Epithelial cell of proximal tubule (primary cell): ENCODE measurements at regions not wholly inside any gene's neighbourhood (a gene's known extent, or its start where the extent isn't known, plus 50 kb on each side); places are given as distances from the start of the nearest gene placed in this dataset.

Source experiments
- DNase-seq: peaks from one replicate; pipeline ENCODE4 v3.0.0-alpha.2; 2011; ENCODE audit warnings: low read depth
- H3K4me3 ChIP-seq: 2 replicates; pipeline ENCODE4 v1.5.1; 2011; ENCODE audit warnings: low read depth, mild to moderate bottlenecking, low read length
- TF ChIP-seq, protein P1 (sequence below): conservative IDR thresholded peaks from 2 replicates; pipeline ENCODE4 v1.5.1; 2012; ENCODE audit warnings: low read depth, mild to moderate bottlenecking, low read length

DNA sequence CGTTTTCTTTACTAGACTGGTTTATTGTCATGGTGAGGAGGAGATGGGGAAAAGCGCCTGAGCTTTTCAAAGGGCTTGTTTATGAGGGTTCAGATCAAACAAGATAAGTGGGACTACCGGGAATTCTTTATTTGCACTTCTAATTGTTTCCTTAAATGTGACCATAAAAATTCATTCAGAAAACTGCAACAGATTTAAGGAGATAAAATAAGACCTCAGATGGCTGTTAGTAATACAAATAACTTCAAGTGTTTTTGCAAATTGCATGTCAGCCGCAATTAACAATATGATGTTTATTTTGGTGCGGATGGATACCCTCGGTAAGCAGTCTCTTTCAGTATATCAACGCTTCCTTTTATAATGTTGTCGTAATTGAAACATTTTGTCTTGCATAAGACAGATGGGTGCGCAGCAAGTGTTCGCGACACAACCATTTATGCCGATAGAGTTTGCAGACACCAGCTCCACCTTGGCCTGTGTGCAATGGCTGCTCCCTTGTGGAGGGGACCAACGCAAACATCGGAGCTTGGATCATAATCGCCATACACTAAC is 151.0 kb downstream of the C4orf33 start:
- TF ChIP-seq, protein P1, sequence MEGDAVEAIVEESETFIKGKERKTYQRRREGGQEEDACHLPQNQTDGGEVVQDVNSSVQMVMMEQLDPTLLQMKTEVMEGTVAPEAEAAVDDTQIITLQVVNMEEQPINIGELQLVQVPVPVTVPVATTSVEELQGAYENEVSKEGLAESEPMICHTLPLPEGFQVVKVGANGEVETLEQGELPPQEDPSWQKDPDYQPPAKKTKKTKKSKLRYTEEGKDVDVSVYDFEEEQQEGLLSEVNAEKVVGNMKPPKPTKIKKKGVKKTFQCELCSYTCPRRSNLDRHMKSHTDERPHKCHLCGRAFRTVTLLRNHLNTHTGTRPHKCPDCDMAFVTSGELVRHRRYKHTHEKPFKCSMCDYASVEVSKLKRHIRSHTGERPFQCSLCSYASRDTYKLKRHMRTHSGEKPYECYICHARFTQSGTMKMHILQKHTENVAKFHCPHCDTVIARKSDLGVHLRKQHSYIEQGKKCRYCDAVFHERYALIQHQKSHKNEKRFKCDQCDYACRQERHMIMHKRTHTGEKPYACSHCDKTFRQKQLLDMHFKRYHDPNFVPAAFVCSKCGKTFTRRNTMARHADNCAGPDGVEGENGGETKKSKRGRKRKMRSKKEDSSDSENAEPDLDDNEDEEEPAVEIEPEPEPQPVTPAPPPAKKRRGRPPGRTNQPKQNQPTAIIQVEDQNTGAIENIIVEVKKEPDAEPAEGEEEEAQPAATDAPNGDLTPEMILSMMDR = no peak
- DNase-seq = no peak
- no peak overlapping the region for H3K4me3 ChIP-seq

- TF ChIP-seq, protein P1 = no peak
- H3K4me3 ChIP-seq = no peak overlapping the region
- DNase-seq = no peak
These were observed 152.7 kb downstream of the C4orf33 start for GRCh38 chr4:129248621-129249020.

DNA sequence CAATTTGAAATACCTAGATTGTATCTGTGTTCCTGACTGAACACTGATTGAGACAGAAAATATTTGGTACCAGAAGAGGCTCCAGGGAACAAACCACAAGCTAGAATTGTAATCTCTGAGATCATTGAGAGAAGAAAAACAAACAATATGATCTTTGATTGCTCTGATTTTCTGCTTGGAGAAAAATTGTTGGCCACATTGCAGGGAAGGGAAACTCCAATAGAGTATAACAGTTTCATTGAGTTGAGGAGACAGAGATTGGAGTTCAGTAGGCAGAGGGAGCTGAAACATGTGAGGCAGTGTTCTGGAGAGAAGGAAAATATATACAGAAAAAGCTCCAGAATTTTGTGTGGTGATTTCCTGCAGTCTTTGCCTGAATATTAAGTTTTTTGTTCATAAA is 158.2 kb downstream of the C4orf33 start:
- no peak overlapping the region for H3K4me3 ChIP-seq
- no peak for DNase-seq
- TF ChIP-seq, protein P1 = no peak

DNA sequence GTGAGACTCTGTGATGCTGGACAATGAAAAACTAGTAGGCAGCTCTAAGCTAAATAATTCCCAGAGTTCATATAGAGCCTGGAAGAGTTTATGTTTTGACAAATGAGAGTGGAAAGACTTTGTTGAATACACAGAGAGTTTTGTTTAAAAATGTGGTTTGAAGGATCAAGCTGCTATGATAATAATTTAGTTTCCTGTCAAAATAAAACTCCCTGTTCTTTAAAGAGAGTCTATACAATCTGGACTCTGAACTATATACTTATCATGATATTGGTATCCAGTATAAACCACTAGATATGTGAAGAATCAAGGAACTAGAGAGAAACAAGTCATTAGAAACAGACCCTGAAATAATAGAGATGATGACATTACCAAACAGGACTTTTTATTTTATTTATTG is 158.6 kb downstream of the C4orf33 start:
- DNase-seq = no peak
- TF ChIP-seq, protein P1 = no peak
- H3K4me3 ChIP-seq = no peak overlapping the region

DNA sequence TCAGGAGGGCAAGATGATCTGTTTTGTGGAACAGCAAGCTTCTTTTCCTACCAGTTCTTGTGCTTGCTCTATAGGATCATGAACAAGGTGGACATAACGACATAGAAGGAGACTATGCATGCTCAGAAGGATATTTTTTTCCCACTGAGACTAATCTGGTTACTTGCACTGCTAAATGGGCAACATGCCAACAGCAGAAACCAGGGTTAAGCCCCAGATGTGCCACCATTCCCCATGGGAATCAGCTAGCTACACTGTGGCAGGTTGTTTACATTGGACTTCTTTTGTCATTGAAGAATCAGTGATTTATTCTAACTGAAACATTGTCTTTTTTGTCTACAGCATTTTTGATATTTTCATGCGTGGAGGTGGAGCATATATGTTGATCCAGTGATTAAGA is 165.6 kb downstream of the C4orf33 start:
- no peak for DNase-seq
- no peak overlapping the region for H3K4me3 ChIP-seq
- TF ChIP-seq, protein P1 = no peak

GRCh38 chr4:129264008-129264657 is 168.2 kb downstream of the C4orf33 start:
- TF ChIP-seq, protein P1 = no peak
- no peak for DNase-seq
- no peak overlapping the region for H3K4me3 ChIP-seq

- TF ChIP-seq, protein P1 = no peak
- no peak overlapping the region for H3K4me3 ChIP-seq
- no peak for DNase-seq
These were observed 182.9 kb downstream of the C4orf33 start for GRCh38 chr4:129278868-129279267.
